MM.1S (cell line): ENCODE measurements at regions not wholly inside any gene's neighbourhood (a gene's known extent, or its start where the extent isn't known, plus 50 kb on each side); places are given as distances from the start of the nearest gene placed in this dataset.

ENCODE experiments used
- EZH2 ChIP-seq: fragments of 300-600 bp; sonication (generic); optimal IDR thresholded peaks from 2 replicates; pipeline ENCODE3; 2017; ENCODE audit warnings: low read depth, mild to moderate bottlenecking, antibody characterized with exemption, low read length, mixed read lengths
- EZH2phosphoT487 ChIP-seq: fragments of 300-600 bp; sonication (generic); IDR thresholded peaks from 2 replicates; pipeline ENCODE4 v1.6.1; 2018; ENCODE audit warnings: antibody characterized with exemption, low read length
- TF ChIP-seq, protein P1 (sequence below): fragments of 300-600 bp; sonication (generic); IDR thresholded peaks from 2 replicates; pipeline ENCODE4 v1.5.1; 2016; ENCODE audit warnings: antibody characterized with exemption, low read length, mixed read lengths

- TF ChIP-seq, protein P1, sequence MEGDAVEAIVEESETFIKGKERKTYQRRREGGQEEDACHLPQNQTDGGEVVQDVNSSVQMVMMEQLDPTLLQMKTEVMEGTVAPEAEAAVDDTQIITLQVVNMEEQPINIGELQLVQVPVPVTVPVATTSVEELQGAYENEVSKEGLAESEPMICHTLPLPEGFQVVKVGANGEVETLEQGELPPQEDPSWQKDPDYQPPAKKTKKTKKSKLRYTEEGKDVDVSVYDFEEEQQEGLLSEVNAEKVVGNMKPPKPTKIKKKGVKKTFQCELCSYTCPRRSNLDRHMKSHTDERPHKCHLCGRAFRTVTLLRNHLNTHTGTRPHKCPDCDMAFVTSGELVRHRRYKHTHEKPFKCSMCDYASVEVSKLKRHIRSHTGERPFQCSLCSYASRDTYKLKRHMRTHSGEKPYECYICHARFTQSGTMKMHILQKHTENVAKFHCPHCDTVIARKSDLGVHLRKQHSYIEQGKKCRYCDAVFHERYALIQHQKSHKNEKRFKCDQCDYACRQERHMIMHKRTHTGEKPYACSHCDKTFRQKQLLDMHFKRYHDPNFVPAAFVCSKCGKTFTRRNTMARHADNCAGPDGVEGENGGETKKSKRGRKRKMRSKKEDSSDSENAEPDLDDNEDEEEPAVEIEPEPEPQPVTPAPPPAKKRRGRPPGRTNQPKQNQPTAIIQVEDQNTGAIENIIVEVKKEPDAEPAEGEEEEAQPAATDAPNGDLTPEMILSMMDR, result no peak
- TF ChIP-seq EZH2 (no peak), EZH2phosphoT487 (no peak)
These were observed 580.1 kb downstream of the EPHA4 start for GRCh38 chr2:220991972-220992371.
